A549 (cell line): ENCODE measurements at regions not wholly inside any gene's neighbourhood (a gene's known extent, or its start where the extent isn't known, plus 50 kb on each side); places are given as distances from the start of the nearest gene placed in this dataset.
"Not testable (repeated sequence)": the region's sequence is repeated elsewhere in the genome, so short reads cannot be mapped to it uniquely, and the experiment has no call there.

Experiments
- ATAC-seq, 2 experiments: fragments of 200-7000 bp in 1 of 2; fragments of >200 bp in 1 of 2; cut with Nextera tagmentation in 1 of 2; cut with Tn5 transposase in 1 of 2; 3 replicates each; pipeline versions ENCODE4 v1.8.0 to v1.9.1; 2018 to 2020; ENCODE audit warnings: mild to moderate bottlenecking in 1 of 2, moderate library complexity in 1 of 2
- CTCF ChIA-PET: fragments of 300-600 bp; sonication (Branson Sonifier 250); formaldehyde crosslinking; extraction: SDS; loops from one replicate; lab custom pipeline; 2021; ENCODE audit warnings: antibody characterized with exemption, inconsistent platforms; lab: Yijun Ruan, JAX
- POLR2A ChIA-PET: fragments of 350-600 bp; formaldehyde crosslinking; extraction: SDS; loops from one replicate; lab custom pipeline; 2021; ENCODE audit warnings: antibody characterized with exemption, inconsistent platforms; lab: Yijun Ruan, JAX
- DNase-seq, 2 experiments: peaks; one replicate each; pipeline versions ENCODE4 v3.0.0 to v3.0.0-alpha.2; 2011 to 2016; ENCODE audit warnings: low read depth in 1 of 2, low spot score in 1 of 2
- FAIRE-seq: peaks from 2 replicates; lab custom pipeline; 2011; peaks lifted over from hg19 to GRCh38; lab: Jason Lieb, UNC
- H3K27ac ChIP-seq, 2 experiments: fragments of >200 bp; sonication (Bioruptor Twin); formaldehyde crosslinking; 3 replicates each; pipeline ENCODE4 v1.5.1; 2016 to 2017
- H3K4me1 ChIP-seq: fragments of >200 bp; sonication (Bioruptor Twin); formaldehyde crosslinking; 3 replicates; pipeline ENCODE4 v1.6.1; 2016
- H3K4me2 ChIP-seq: fragments of >200 bp; sonication (Bioruptor Twin); formaldehyde crosslinking; 3 replicates; pipeline ENCODE4 v1.6.1; 2016
- H3K4me3 ChIP-seq: fragments of >200 bp; sonication (Bioruptor Twin); formaldehyde crosslinking; 3 replicates; pipeline ENCODE4 v1.5.1; 2016
- H3K9me3 ChIP-seq: fragments of >200 bp; sonication (Bioruptor Twin); formaldehyde crosslinking; 3 replicates; pipeline ENCODE4 v1.6.1; 2016
- BHLHE40 ChIP-seq: IDR thresholded peaks from 2 replicates; pipeline ENCODE4 v1.6.1; 2012; ENCODE audit warnings: low read depth, low read length, inconsistent platforms
- CBX8 ChIP-seq: fragments of 200-600 bp; sonication (generic); IDR thresholded peaks from 2 replicates; pipeline ENCODE4 v1.6.1; 2016
- CHD2 ChIP-seq: fragments of 150-350 bp; IDR thresholded peaks from 2 replicates; pipeline ENCODE4 v1.6.1; 2014; ENCODE audit warnings: low read length; ENCODE audit not compliant: partially characterized antibody
- EHF ChIP-seq: fragments of 250-450 bp; sonication (Bioruptor Pico); IDR thresholded peaks from 2 replicates; pipeline ENCODE4 v1.5.0; 2020; ENCODE audit warnings: mild to moderate bottlenecking
- ESRRA ChIP-seq: fragments of 150-350 bp; IDR thresholded peaks from 2 replicates; pipeline ENCODE4 v1.6.1; 2014; ENCODE audit warnings: mild to moderate bottlenecking, low read length, borderline replicate concordance
- FOSL2 ChIP-seq, 2 experiments: fragments of 450-650 bp in 1 of 2; fragments of >200 bp in 1 of 2; sonication (Bioruptor Twin) in 1 of 2; formaldehyde crosslinking; IDR thresholded peaks; 2 replicates each; pipeline versions ENCODE4 v1.5.0 to v1.6.1; 2016 to 2020; ENCODE audit warnings: mild to moderate bottlenecking in 1 of 2, moderate library complexity in 1 of 2
- FOXS1 ChIP-seq: fragments of 250-450 bp; sonication (Bioruptor Pico); IDR thresholded peaks from 2 replicates; pipeline ENCODE4 v1.5.0; 2020; ENCODE audit warnings: mild to moderate bottlenecking, moderate library complexity
- HDAC2 ChIP-seq: fragments of 200-600 bp; sonication (generic); IDR thresholded peaks from 2 replicates; pipeline ENCODE4 v1.6.1; 2016
- HOXA7 ChIP-seq: fragments of 250-450 bp; sonication (Bioruptor Pico); IDR thresholded peaks from 2 replicates; pipeline ENCODE4 v1.5.0; 2020; ENCODE audit warnings: mild to moderate bottlenecking, moderate library complexity
- JUNB ChIP-seq: fragments of >200 bp; sonication (Bioruptor Twin); formaldehyde crosslinking; IDR thresholded peaks from 2 replicates; pipeline ENCODE4 v1.6.1; 2016
- NR3C1 ChIP-seq: fragments of >200 bp; sonication (Bioruptor Twin); formaldehyde crosslinking; IDR thresholded peaks from 3 replicates; pipeline ENCODE4 v1.6.1; 2017
- PHF8 ChIP-seq: fragments of 200-600 bp; sonication (generic); IDR thresholded peaks from 2 replicates; pipeline ENCODE4 v1.6.1; 2016; ENCODE audit warnings: low read depth, mild to moderate bottlenecking, antibody characterized with exemption, moderate library complexity, borderline replicate concordance
- RARB ChIP-seq: fragments of 250-450 bp; sonication (Bioruptor Pico); IDR thresholded peaks from 2 replicates; pipeline ENCODE4 v1.8.0; 2021; ENCODE audit warnings: mild to moderate bottlenecking, moderate library complexity
- SMC3 ChIP-seq: fragments of >200 bp; sonication (Bioruptor Twin); formaldehyde crosslinking; IDR thresholded peaks from 3 replicates; pipeline ENCODE4 v1.6.1; 2018; ENCODE audit warnings: inconsistent platforms
- SREBF2 ChIP-seq: fragments of 450-650 bp; IDR thresholded peaks from 2 replicates; pipeline ENCODE4 v1.6.1; 2014; ENCODE audit warnings: mild to moderate bottlenecking, moderate library complexity
- TFCP2L1 ChIP-seq: fragments of 250-450 bp; sonication (Bioruptor Pico); IDR thresholded peaks from 2 replicates; pipeline ENCODE4 v1.5.0; 2021; ENCODE audit warnings: mild to moderate bottlenecking
- ZC3H11A ChIP-seq: fragments of 450-650 bp; IDR thresholded peaks from 2 replicates; pipeline ENCODE4 v1.6.1; 2014; ENCODE audit warnings: antibody characterized with exemption, mild to moderate bottlenecking
- WGBS: methylation state at CpG from one replicate; pipeline ENCODE4 v1.1.6; 2017; ENCODE audit errors: missing lambda C conversion rate; 5-methylcytosine and 5-hydroxymethylcytosine counted together
- TF ChIP-seq, protein P1 (sequence below): fragments of 250-450 bp; sonication (Bioruptor Pico); IDR thresholded peaks from 2 replicates; pipeline ENCODE4 v1.5.0; 2021; ENCODE audit warnings: mild to moderate bottlenecking, moderate library complexity, borderline replicate concordance
- TF ChIP-seq, protein P2 (sequence below): fragments of 450-650 bp; IDR thresholded peaks from 2 replicates; pipeline ENCODE4 v1.6.1; 2014; ENCODE audit warnings: antibody characterized with exemption
- TF ChIP-seq, protein P3 (sequence below): fragments of >200 bp; sonication (Bioruptor Twin); formaldehyde crosslinking; IDR thresholded peaks from 3 replicates; pipeline ENCODE4 v1.5.1; 2016
- TF ChIP-seq, protein P4 (sequence below): fragments of 200-600 bp; sonication (generic); IDR thresholded peaks from 2 replicates; pipeline ENCODE4 v1.6.1; 2016; ENCODE audit warnings: antibody characterized with exemption, mild to moderate bottlenecking, moderate library complexity
- TF ChIP-seq, protein P5 (sequence below): fragments of 250-450 bp; sonication (Bioruptor Pico); IDR thresholded peaks from 2 replicates; pipeline ENCODE4 v1.5.0; 2020; ENCODE audit warnings: low read depth, mild to moderate bottlenecking, moderate library complexity

DNA sequence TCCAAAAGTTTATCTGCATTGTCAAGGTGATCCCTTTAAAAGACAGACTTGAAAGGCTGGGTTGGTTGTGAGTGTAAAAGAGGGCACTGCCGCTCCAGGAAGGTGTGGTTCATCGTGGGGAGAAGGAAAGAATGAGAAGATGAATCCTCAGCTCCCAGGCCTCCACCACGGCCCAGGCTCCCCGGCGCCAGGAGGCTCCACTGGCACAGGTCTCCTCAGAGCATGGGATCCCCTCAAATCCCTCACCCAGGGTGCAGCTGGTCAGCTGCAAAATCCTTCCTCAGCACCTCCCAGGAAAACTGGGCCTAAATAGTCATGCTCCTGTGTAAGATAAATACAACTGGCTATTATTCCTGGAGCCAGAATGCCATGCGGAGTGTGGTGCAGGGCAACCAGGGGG lies 221.1 kb downstream of the ZNF516 start:
- ChIA-PET CTCF (no interaction called here), POLR2A (no interaction called here)
- ATAC-seq (no peak), DNase-seq (no peak), FAIRE-seq (no peak)
- Histone ChIP-seq H3K4me3 (no peak overlapping the region), H3K4me1 (no peaks in the 10 kb centered on the region), H3K27ac (no peak overlapping the region), H3K4me2 (no peak overlapping the region), H3K9me3 (no peaks in the 10 kb centered on the region)
- no peak for TF ChIP-seq JUNB
- no peak for TF ChIP-seq CBX8
- TF ChIP-seq, protein P1, sequence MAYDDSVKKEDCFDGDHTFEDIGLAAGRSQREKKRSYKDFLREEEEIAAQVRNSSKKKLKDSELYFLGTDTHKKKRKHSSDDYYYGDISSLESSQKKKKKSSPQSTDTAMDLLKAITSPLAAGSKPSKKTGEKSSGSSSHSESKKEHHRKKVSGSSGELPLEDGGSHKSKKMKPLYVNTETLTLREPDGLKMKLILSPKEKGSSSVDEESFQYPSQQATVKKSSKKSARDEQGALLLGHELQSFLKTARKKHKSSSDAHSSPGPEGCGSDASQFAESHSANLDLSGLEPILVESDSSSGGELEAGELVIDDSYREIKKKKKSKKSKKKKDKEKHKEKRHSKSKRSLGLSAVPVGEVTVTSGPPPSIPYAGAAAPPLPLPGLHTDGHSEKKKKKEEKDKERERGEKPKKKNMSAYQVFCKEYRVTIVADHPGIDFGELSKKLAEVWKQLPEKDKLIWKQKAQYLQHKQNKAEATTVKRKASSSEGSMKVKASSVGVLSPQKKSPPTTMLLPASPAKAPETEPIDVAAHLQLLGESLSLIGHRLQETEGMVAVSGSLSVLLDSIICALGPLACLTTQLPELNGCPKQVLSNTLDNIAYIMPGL = no peak
- TF ChIP-seq EHF = no peak
- TF ChIP-seq, protein P2, sequence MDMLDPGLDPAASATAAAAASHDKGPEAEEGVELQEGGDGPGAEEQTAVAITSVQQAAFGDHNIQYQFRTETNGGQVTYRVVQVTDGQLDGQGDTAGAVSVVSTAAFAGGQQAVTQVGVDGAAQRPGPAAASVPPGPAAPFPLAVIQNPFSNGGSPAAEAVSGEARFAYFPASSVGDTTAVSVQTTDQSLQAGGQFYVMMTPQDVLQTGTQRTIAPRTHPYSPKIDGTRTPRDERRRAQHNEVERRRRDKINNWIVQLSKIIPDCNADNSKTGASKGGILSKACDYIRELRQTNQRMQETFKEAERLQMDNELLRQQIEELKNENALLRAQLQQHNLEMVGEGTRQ = no peak
- TF ChIP-seq, protein P3, sequence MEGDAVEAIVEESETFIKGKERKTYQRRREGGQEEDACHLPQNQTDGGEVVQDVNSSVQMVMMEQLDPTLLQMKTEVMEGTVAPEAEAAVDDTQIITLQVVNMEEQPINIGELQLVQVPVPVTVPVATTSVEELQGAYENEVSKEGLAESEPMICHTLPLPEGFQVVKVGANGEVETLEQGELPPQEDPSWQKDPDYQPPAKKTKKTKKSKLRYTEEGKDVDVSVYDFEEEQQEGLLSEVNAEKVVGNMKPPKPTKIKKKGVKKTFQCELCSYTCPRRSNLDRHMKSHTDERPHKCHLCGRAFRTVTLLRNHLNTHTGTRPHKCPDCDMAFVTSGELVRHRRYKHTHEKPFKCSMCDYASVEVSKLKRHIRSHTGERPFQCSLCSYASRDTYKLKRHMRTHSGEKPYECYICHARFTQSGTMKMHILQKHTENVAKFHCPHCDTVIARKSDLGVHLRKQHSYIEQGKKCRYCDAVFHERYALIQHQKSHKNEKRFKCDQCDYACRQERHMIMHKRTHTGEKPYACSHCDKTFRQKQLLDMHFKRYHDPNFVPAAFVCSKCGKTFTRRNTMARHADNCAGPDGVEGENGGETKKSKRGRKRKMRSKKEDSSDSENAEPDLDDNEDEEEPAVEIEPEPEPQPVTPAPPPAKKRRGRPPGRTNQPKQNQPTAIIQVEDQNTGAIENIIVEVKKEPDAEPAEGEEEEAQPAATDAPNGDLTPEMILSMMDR = no peak
- no peak for TF ChIP-seq ZC3H11A
- TF ChIP-seq NR3C1 = no peak
- no peak for TF ChIP-seq HOXA7 (CRISPR knock-in tag)
- no peak for TF ChIP-seq SREBF2
- no peak for TF ChIP-seq RARB (CRISPR knock-in tag)
- no peak for TF ChIP-seq BHLHE40
- no peak for TF ChIP-seq FOXS1 (CRISPR knock-in tag)
- WGBS = 51% methylated on average over 6 of the region's 6 CpGs

DNA sequence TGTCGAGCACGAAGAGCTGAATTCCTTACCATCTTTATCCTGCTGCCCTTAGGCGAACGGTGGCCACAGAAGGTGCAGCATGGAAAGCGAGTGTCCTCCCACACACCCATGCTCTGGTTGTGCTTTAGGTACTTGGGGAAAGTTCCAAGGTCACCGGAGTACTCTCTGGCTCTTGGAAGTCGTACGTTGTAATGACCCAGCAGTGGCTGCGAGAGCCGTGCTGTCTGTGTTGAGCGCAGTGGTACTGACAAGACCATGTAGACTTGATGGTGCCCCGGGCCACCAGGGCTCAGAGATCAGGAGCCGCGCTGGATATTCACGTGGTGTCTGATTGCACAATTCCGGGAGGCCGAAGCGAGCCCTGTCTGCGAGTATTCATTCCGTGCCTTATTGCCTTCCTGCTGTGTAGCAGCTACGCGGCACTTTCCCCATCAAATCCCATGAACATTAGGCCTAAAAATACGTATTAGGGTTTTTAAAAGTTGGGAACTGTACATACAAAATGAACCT lies 222.0 kb downstream of the ZNF516 start:
- CTCF ChIA-PET = no interaction called here
- Histone ChIP-seq H3K27ac (no peak overlapping the region), H3K9me3 (no peaks in the 10 kb centered on the region), H3K4me2 (no peak overlapping the region), H3K4me3 (no peak overlapping the region), H3K4me1 (no peaks in the 10 kb centered on the region)
- 69% methylated on average over 11 of the region's 23 CpGs for WGBS
- DNase-seq (no peak), ATAC-seq (no peak), FAIRE-seq (no peak)
- POLR2A ChIA-PET = no interaction called here
- TF ChIP-seq TFCP2L1 = no peak

DNA sequence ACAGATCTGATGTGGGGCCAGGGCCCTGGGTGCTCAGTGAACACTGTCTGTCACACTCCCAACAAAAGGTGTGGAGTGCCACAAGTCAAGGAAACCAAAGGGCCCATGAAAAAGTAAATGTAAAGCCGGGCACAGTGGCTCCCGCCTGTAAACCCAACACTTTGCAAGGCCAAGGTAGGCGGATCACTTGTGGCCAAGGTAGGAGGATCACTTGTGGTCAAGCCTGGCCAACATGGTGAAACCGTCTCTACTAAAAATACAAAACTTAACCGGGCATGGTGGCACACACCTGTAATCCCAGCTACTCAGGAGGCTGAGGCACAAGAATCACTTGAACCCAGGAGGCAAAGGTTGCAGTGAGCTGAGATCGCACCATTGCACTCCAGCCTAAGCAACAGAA lies 227.6 kb downstream of the ZNF516 start:
- H3K4me3 ChIP-seq, FAIRE-seq, H3K27ac ChIP-seq, ATAC-seq, H3K4me1 ChIP-seq, H3K4me2 ChIP-seq, DNase-seq, H3K9me3 ChIP-seq, POLR2A ChIA-PET: not testable (repeated sequence)
- WGBS = 45% methylated on average over 6 of the region's 6 CpGs
- CTCF ChIA-PET = interaction anchor here (1.0 kb wide), 1 partner anchor 81 kb away, joined by 3 read pairs; no protein-coding TSS in a partner anchor

DNA sequence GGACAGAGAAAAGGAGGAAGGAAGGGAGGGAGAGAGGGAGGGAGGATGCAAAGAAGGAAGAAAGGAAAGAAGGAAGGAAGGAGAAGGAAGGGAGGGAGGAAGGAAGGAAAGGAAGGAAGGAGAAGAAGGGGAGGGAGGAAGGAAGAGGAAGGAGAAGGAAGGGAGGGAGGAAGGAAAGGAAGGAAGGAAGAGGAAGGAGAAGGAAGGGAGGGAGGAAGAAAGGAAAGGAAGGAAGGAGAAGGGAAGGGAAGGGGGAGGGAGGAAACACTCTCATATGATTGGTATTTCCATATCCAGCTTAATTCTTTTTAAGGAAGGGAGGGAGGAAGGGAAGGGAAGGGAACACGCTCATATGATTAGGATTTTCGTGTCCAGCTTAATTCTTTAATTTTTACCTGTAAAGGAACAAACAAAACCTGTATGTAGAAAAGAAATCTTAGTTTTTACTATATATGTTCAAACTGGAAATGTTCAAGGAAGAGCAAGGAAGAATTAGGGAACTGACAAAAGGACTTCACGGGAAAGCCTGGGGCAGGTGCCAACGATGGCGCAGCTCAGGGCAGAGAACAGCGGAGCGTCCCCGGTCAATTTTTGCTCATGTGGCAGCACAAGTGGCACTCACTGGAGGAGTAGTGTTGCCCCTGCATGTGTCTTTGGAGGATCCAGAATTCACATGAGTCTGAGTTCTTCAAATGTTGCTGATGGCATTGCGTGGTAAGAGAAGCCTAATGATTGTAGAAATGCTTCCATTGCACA lies 228.6 kb downstream of the ZNF516 start:
- Histone ChIP-seq H3K4me1 (no peaks in the 10 kb centered on the region), H3K9me3 (no peaks in the 10 kb centered on the region), H3K4me3 (no peak overlapping the region), H3K27ac (no peak overlapping the region), H3K4me2 (no peak overlapping the region)
- ChIA-PET POLR2A (no interaction called here), CTCF (no interaction called here)
- ATAC-seq (no peak), FAIRE-seq (no peak), DNase-seq (no peak)
- 67% methylated on average over 9 of the region's 9 CpGs for WGBS
- TF ChIP-seq ESRRA (no peak), SMC3 (no peak), CHD2 (no peak), EHF (no peak), PHF8 (no peak), FOSL2 (IDR thresholded peaks at IDR 0.05) (no peak), FOSL2 (CRISPR knock-in tag; IDR thresholded peaks at IDR 0.05) (no peak), HDAC2 (no peak)
- TF ChIP-seq, protein P4, sequence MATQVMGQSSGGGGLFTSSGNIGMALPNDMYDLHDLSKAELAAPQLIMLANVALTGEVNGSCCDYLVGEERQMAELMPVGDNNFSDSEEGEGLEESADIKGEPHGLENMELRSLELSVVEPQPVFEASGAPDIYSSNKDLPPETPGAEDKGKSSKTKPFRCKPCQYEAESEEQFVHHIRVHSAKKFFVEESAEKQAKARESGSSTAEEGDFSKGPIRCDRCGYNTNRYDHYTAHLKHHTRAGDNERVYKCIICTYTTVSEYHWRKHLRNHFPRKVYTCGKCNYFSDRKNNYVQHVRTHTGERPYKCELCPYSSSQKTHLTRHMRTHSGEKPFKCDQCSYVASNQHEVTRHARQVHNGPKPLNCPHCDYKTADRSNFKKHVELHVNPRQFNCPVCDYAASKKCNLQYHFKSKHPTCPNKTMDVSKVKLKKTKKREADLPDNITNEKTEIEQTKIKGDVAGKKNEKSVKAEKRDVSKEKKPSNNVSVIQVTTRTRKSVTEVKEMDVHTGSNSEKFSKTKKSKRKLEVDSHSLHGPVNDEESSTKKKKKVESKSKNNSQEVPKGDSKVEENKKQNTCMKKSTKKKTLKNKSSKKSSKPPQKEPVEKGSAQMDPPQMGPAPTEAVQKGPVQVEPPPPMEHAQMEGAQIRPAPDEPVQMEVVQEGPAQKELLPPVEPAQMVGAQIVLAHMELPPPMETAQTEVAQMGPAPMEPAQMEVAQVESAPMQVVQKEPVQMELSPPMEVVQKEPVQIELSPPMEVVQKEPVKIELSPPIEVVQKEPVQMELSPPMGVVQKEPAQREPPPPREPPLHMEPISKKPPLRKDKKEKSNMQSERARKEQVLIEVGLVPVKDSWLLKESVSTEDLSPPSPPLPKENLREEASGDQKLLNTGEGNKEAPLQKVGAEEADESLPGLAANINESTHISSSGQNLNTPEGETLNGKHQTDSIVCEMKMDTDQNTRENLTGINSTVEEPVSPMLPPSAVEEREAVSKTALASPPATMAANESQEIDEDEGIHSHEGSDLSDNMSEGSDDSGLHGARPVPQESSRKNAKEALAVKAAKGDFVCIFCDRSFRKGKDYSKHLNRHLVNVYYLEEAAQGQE = no peak
- TF ChIP-seq, protein P5, sequence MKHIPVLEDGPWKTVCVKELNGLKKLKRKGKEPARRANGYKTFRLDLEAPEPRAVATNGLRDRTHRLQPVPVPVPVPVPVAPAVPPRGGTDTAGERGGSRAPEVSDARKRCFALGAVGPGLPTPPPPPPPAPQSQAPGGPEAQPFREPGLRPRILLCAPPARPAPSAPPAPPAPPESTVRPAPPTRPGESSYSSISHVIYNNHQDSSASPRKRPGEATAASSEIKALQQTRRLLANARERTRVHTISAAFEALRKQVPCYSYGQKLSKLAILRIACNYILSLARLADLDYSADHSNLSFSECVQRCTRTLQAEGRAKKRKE (CRISPR knock-in tag) = no peak
